NCI-H345 treated with DMSO at 0.1 percent for 48 hours (cell line): ENCODE measurements at regions not wholly inside any gene's neighbourhood (a gene's known extent, or its start where the extent isn't known, plus 50 kb on each side); places are given as distances from the start of the nearest gene placed in this dataset.
"Not testable (repeated sequence)": the region's sequence is repeated elsewhere in the genome, so short reads cannot be mapped to it uniquely, and the experiment has no call there.

Experiments used
- DNase-seq: peaks from one replicate; lab custom pipeline; 2025; ENCODE audit not compliant: unreplicated experiment; lab: John Stamatoyannopoulos, UW

- no peak for DNase-seq
Measured at GRCh38 chr2:123468071-123468470, 557.0 kb upstream of the CNTNAP5 start.

- DNase-seq: no peak
Measured at GRCh38 chr2:123481406-123481805, 543.7 kb upstream of the CNTNAP5 start.

- no peak for DNase-seq
Measured at GRCh38 chr2:123485056-123485455, 540.0 kb upstream of the CNTNAP5 start.

GRCh38 chr2:123493687-123494086 is 531.4 kb upstream of the CNTNAP5 start:
- no peak for DNase-seq

GRCh38 chr2:123495241-123495640 is 529.8 kb upstream of the CNTNAP5 start:
- DNase-seq: no peak

GRCh38 chr2:123500346-123500745 is 524.7 kb upstream of the CNTNAP5 start:
- DNase-seq: no peak

GRCh38 chr2:123500988-123501387 is 524.1 kb upstream of the CNTNAP5 start:
- DNase-seq: no peak

- no peak for DNase-seq
Measured at GRCh38 chr2:123502931-123503330, 522.2 kb upstream of the CNTNAP5 start.

- no peak for DNase-seq
Measured at GRCh38 chr2:123512547-123512946, 512.5 kb upstream of the CNTNAP5 start.

GRCh38 chr2:123513351-123513750 is 511.7 kb upstream of the CNTNAP5 start:
- DNase-seq: no peak

- DNase-seq: no peak
Measured at GRCh38 chr2:123514613-123515207, 510.4 kb upstream of the CNTNAP5 start.

GRCh38 chr2:123518367-123518766 is 506.7 kb upstream of the CNTNAP5 start:
- no peak for DNase-seq

- DNase-seq: no peak
Measured at GRCh38 chr2:123521854-123522253, 503.2 kb upstream of the CNTNAP5 start.

GRCh38 chr2:123522498-123522897 is 502.6 kb upstream of the CNTNAP5 start:
- not testable (repeated sequence) for DNase-seq

GRCh38 chr2:123528996-123529707 is 495.9 kb upstream of the CNTNAP5 start:
- DNase-seq: no peak

GRCh38 chr2:123530004-123530403 is 495.1 kb upstream of the CNTNAP5 start:
- no peak for DNase-seq

GRCh38 chr2:123532126-123532525 is 493.0 kb upstream of the CNTNAP5 start:
- DNase-seq: no peak

- DNase-seq: no peak
Measured at GRCh38 chr2:123532994-123533393, 492.1 kb upstream of the CNTNAP5 start.

GRCh38 chr2:123540291-123540690 is 484.8 kb upstream of the CNTNAP5 start:
- DNase-seq: no peak

- DNase-seq: no peak
Measured at GRCh38 chr2:123546353-123546752, 478.7 kb upstream of the CNTNAP5 start.

- DNase-seq: no peak
Measured at GRCh38 chr2:123563515-123563914, 461.6 kb upstream of the CNTNAP5 start.

GRCh38 chr2:123566291-123566946 is 458.7 kb upstream of the CNTNAP5 start:
- no peak for DNase-seq
